Activated CD8-positive, alpha-beta memory T cell treated with anti-CD3 and anti-CD28 coated beads, Interleukin-2, amount 50 U/mL, for 1 hour (primary cell): ENCODE measurements at regions not wholly inside any gene's neighbourhood (a gene's known extent, or its start where the extent isn't known, plus 50 kb on each side); places are given as distances from the start of the nearest gene placed in this dataset.

Experiments used
- DNase-seq: peaks from one replicate; pipeline ENCODE4 v3.0.0-alpha.2; 2020; ENCODE audit errors: extremely low read depth

DNA sequence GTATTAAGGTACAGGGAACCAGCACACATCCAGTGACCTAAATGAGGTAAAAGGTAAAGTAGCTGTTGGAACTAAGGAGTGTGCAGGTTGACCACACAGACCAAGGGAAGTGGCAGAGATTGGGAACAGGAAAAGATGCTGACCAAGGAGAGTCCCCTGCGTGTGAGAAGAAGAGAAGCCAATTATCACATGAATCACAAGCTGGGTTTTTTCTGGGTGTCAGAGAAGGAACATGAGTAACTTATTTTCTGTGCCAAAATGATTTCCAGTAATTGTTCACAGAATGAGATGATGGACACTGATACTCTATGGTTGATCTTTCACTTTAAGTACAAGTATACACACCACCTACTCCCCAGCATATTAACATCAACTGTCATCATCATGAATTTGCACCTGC, 130.7 kb upstream of the ACO1 start:
- no peak for DNase-seq

DNA sequence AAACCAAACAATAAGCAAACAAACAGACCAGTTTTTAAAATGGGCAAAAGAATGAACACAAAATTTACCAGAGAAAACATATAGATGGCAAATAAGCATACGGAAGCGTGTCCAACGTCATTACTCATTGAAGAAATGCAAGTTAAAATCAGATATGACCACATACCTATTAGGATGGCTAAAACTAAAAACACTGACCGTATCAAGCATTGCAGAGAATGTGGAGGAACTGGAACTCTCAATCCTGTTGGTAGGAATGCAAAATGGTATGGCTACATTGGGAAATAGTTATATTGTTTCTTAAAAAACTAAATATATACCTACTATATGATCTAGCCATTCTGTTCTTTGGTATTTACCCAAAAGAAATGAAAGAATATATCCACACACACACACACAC, 129.4 kb upstream of the ACO1 start:
- no peak for DNase-seq

DNA sequence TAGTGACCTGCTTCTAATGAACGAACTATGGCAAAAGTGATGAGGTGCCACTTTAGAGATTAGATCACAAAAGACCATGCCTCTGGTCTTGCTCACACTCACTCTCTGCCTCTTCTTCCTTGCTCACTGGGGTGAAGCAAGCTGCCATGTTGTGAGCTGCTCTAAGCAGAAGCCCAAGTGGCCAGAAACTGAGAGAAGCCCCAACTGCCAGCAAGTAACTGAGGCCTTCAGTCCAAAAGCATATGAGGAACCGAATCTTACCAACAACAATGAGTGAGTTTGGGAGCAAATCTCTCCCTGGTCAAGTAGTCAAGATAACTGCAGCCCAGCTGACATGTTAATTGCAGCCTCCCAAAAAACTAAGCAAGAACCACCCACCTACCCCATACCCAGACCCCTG, 126.0 kb upstream of the ACO1 start:
- DNase-seq, result no peak

DNA sequence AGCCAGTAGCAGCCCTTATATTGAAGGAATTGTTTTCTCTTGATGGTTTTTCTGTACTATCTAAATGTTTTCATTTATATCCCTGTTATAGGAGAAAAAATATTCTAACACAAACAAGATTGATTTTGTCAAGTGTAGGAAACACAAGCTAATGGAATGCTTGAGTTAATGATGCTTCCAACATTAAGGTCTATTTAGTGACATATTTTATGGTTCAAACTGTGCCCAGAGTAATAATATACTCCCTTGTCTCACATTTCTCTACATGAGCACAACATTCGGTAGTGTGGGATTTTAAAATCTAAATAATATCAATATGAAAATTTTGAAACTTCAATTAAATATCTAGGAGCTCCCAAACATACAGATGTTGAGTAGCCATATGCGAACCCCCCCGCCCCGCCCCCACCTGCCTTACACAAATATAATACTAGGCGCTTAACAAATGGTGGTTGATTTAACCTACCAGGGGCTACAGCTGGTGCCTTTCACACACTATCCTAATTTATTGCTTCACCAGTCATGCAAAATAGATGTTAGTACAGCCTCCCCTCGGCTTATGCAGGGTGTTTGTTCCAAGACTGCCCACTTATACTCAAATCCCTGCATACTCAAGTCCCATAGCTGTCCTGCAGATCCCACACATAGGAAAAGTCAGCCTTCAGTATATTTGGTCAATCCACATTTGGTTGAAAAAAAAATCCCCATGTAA, 124.1 kb upstream of the ACO1 start:
- DNase-seq, result no peak

- DNase-seq, result no peak
These were observed 120.1 kb upstream of the ACO1 start for GRCh38 chr9:32264170-32264864.

DNA sequence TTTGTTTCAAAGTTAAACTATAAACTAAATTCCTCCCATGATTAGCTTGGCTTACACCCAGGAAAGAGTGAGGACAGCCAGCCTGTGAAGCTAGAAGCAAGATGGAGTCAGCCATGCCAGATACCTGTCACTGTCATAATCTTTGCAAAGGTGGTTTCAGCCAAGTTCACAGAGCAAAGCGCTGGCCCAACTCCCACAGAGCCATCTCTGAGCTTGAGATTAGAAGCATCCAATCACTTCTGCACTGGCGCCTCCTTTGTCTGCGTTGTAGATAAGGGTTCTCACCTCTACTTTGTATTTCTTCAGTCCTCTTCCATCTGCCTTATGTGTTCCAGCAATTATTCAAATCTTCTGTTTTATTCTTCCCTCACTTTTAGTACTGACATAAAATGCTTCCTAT, 119.4 kb upstream of the ACO1 start:
- no peak for DNase-seq

DNA sequence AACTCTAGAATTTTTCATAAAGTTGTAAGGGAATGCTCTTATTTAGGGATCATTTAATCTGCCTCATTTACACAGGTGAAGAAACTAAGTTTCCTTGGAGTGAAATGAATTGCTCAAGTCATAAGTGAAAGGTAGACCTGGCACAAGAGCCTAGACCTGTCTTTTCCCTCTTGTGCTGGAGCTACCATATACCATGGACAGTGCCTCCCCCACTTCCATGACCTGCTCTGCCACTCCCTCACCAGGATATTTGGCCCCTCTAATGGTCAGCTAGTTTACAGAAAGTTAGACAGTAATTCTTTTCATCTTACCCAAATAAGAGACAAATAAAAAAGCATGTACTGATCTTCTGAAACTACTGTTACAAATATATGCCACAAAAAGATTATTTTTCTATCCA, 105.5 kb upstream of the ACO1 start:
- no peak for DNase-seq

GRCh38 chr9:32289756-32290155, 94.7 kb upstream of the ACO1 start:
- no peak for DNase-seq

GRCh38 chr9:32291370-32291769, 93.1 kb upstream of the ACO1 start:
- DNase-seq, result no peak

DNA sequence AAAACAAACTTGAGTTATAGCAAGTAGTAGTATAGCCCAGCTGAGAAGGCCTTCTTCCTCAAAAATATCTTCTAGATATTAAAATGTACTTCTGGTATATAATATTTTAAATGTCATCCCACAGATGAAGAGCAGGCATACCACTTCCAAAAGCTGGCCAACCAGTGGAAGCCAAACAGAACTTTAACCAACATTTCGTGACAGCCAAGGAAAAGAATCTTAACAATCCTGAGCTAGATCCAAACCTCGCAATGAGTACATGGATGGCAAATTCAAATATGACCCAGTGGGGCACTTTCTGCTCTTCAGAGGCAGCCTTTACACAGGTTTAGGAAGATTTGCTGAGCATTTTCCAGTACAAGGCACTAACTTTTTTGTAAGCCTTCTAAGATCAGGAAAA, 91.8 kb upstream of the ACO1 start:
- DNase-seq, result no peak

GRCh38 chr9:32293091-32293490, 91.4 kb upstream of the ACO1 start:
- DNase-seq, result no peak

GRCh38 chr9:32294106-32294505, 90.3 kb upstream of the ACO1 start:
- DNase-seq, result no peak

DNA sequence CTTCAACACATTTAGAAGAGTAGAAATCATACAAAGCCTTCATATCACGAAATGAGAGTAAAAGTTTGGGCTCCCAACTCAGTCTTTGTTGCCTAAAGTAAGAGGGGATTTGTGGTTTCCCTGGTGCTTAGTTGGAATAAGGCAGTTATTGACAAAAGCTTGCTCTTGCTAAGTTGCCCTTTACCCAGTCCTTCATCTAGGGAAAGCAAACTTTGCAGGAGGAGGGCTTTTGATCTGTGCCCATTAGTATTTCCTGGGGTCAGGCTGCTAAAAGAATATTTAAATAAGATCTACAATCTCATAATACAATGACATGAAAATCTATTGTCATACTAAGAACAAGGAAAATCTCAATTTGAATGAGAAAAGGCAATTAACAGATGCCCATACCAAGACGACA, 84.1 kb upstream of the ACO1 start:
- DNase-seq, result no peak

GRCh38 chr9:32304495-32304894, 79.9 kb upstream of the ACO1 start:
- DNase-seq, result no peak

DNA sequence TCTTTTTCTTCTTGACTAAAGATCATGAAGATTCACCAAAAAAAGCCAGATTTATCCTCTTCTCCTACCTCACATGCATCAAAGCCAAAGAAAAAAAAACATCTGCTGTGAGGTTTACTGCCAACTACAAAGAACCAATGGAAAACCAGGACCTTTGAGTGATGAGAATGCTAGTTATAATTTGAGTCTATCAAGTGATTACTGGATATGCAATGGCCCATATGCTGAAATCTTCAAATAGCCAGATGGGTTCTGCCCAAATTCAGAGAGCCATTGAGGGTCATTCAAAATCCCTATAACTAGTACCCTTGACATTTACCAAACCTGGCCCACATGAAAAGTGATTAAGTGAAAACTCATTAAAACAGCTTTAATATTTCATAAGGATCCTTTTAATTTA, 78.4 kb upstream of the ACO1 start:
- DNase-seq, result no peak

GRCh38 chr9:32319312-32319929, 65.0 kb upstream of the ACO1 start:
- DNase-seq, result no peak

- no peak for DNase-seq
These were observed 61.8 kb upstream of the ACO1 start for GRCh38 chr9:32322622-32323021.

GRCh38 chr9:32326146-32326545, 58.3 kb upstream of the ACO1 start:
- no peak for DNase-seq

DNA sequence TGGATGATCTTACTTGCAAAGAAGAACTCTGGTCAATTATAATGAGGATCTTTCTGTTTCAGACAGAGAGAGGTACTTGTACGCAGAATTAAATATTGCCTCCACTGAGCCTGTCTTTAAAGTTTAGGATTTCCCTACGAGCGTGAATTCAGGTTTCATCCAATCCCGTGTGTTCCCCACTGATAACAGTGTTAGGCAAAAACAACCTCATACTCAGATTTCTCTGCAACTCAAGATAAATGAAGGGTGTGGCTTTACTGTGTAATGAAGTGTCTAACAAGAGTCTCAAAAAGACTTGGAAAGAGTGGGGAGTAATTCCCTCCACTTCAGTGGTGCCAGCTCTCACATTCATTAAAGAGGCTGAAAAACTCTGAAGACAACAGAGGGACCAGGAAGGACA, 53.2 kb upstream of the ACO1 start:
- DNase-seq, result no peak

GRCh38 chr9:32334112-32334511, 50.3 kb upstream of the ACO1 start:
- DNase-seq, result no peak
